H9 (cell line): ENCODE measurements at regions not wholly inside any gene's neighbourhood (a gene's known extent, or its start where the extent isn't known, plus 50 kb on each side); places are given as distances from the start of the nearest gene placed in this dataset.

Source experiments
- DNase-seq: peaks from one replicate; pipeline ENCODE4 v3.0.0-alpha.2; 2017
- H2AFZ ChIP-seq: one replicate; pipeline ENCODE4 v1.6.1; 2013; ENCODE audit warnings: mild to moderate bottlenecking, low read length, control low read depth, moderate library complexity
- H2AK5ac ChIP-seq: 2 replicates; pipeline ENCODE4 v1.6.1; 2013; ENCODE audit warnings: low read length, control low read depth, mixed read lengths; ENCODE audit not compliant: insufficient read length
- H2BK120ac ChIP-seq: one replicate; pipeline ENCODE4 v1.6.1; 2013; ENCODE audit warnings: low read depth, mild to moderate bottlenecking, low read length, control low read depth, inconsistent platforms; ENCODE audit not compliant: poor library complexity, severe bottlenecking
- H2BK12ac ChIP-seq: 2 replicates; pipeline ENCODE4 v1.6.1; 2013; ENCODE audit warnings: low read length, control low read depth, mixed read lengths, low read depth; ENCODE audit not compliant: insufficient read length
- H2BK15ac ChIP-seq: 2 replicates; pipeline ENCODE4 v1.6.1; 2013; ENCODE audit warnings: low read depth, low read length, control low read depth
- H2BK20ac ChIP-seq: one replicate; pipeline ENCODE4 v1.6.1; 2013; ENCODE audit warnings: low read depth, mild to moderate bottlenecking, low read length, control low read depth, inconsistent platforms; ENCODE audit not compliant: poor library complexity, severe bottlenecking
- H2BK5ac ChIP-seq: 2 replicates; pipeline ENCODE4 v1.6.1; 2013; ENCODE audit warnings: low read length, control low read depth, mixed read lengths; ENCODE audit not compliant: insufficient read length
- H3K14ac ChIP-seq: 2 replicates; pipeline ENCODE4 v1.6.1; 2013; ENCODE audit warnings: low read length, control low read depth; ENCODE audit not compliant: insufficient read depth
- H3K18ac ChIP-seq: 2 replicates; pipeline ENCODE4 v1.6.1; 2013; ENCODE audit warnings: low read depth, mild to moderate bottlenecking, mixed read lengths, low read length, control low read depth; ENCODE audit not compliant: insufficient read length
- H3K23ac ChIP-seq: 2 replicates; pipeline ENCODE4 v1.6.1; 2013; ENCODE audit warnings: low read length, control low read depth, mixed read lengths, low read depth; ENCODE audit not compliant: insufficient read length
- H3K23me2 ChIP-seq: 2 replicates; pipeline ENCODE4 v1.6.1; 2013; ENCODE audit warnings: low read depth, mild to moderate bottlenecking, mixed read lengths, low read length, control low read depth; ENCODE audit not compliant: insufficient read length, poor library complexity, severe bottlenecking
- H3K27ac ChIP-seq: 2 replicates; pipeline ENCODE4 v1.5.1; 2013; ENCODE audit warnings: low read length, control low read depth, mixed read lengths, low read depth; ENCODE audit not compliant: insufficient read length
- H3K27me3 ChIP-seq: 2 replicates; pipeline ENCODE4 v1.6.1; 2013; ENCODE audit warnings: low read length, control low read depth, inconsistent platforms; ENCODE audit not compliant: insufficient read depth
- H3K4ac ChIP-seq: 2 replicates; pipeline ENCODE4 v1.6.1; 2013; ENCODE audit warnings: low read depth, mild to moderate bottlenecking, control low read depth, inconsistent platforms, low read length, moderate library complexity
- H3K4me1 ChIP-seq: 2 replicates; pipeline ENCODE4 v1.6.1; 2013; ENCODE audit warnings: low read length, control low read depth, inconsistent platforms; ENCODE audit not compliant: insufficient read depth
- H3K4me2 ChIP-seq: 2 replicates; pipeline ENCODE4 v1.6.1; 2013; ENCODE audit warnings: low read length, control low read depth, mixed read lengths; ENCODE audit not compliant: insufficient read length, insufficient read depth
- H3K56ac ChIP-seq: 2 replicates; pipeline ENCODE4 v1.6.1; 2013; ENCODE audit warnings: low read depth, mild to moderate bottlenecking, mixed read lengths, low read length, control low read depth; ENCODE audit not compliant: insufficient read length
- H3K79me1 ChIP-seq: 2 replicates; pipeline ENCODE4 v1.6.1; 2013; ENCODE audit warnings: low read depth, mild to moderate bottlenecking, moderate library complexity, low read length, control low read depth, inconsistent platforms; ENCODE audit not compliant: insufficient read depth, poor library complexity, severe bottlenecking
- H3K79me2 ChIP-seq: 2 replicates; pipeline ENCODE4 v1.6.1; 2013; ENCODE audit warnings: low read length, control low read depth, inconsistent platforms; ENCODE audit not compliant: insufficient read depth
- H3K9ac ChIP-seq: 2 replicates; pipeline ENCODE4 v1.6.1; 2013; ENCODE audit warnings: low read length, control low read depth, mixed read lengths; ENCODE audit not compliant: insufficient read length; ENCODE audit errors: extremely low read depth
- H3K9me3 ChIP-seq: one replicate; pipeline ENCODE4 v1.6.1; 2013; ENCODE audit warnings: low read depth, low read length, inconsistent platforms; ENCODE audit not compliant: control insufficient read depth
- H3T11ph ChIP-seq: one replicate; pipeline ENCODE4 v1.6.1; 2013; ENCODE audit warnings: mild to moderate bottlenecking, low read length, control low read depth, inconsistent platforms
- H4K20me1 ChIP-seq: one replicate; pipeline ENCODE4 v1.6.1; 2013; ENCODE audit not compliant: control insufficient read depth, insufficient read length, insufficient read depth
- H4K5ac ChIP-seq: 2 replicates; pipeline ENCODE4 v1.6.1; 2013; ENCODE audit warnings: low read depth, mild to moderate bottlenecking, mixed read lengths, low read length, control low read depth; ENCODE audit not compliant: insufficient read length
- H4K8ac ChIP-seq: replicated peaks from 2 replicates; pipeline ENCODE4 v1.6.1; 2013; ENCODE audit warnings: low read length, control low read depth, mixed read lengths, low read depth; ENCODE audit not compliant: insufficient read length
- H4K91ac ChIP-seq: 2 replicates; pipeline ENCODE4 v1.6.1; 2013; ENCODE audit warnings: low read depth, mild to moderate bottlenecking, moderate library complexity, mixed read lengths, low read length, control low read depth; ENCODE audit not compliant: insufficient read length
- H3K27ac Mint-ChIP-seq, 3 experiments: 2 replicates in 2 of 3; 3 replicates in 1 of 3; pipeline ENCODE4 v1.8.0; 2020 to 2021; ENCODE audit warnings: mixed read lengths in 3 of 3, mild to moderate bottlenecking in 1 of 3, moderate library complexity in 1 of 3
- H3K27me3 Mint-ChIP-seq: 2 replicates; pipeline ENCODE4 v1.8.0; 2021; ENCODE audit warnings: low read depth, mild to moderate bottlenecking, moderate library complexity, mixed read lengths
- H3K36me3 Mint-ChIP-seq, 3 experiments: 2 replicates in 2 of 3; 3 replicates in 1 of 3; pipeline ENCODE4 v1.8.0; 2020 to 2021; ENCODE audit warnings: low read depth in 3 of 3, mixed read lengths in 3 of 3; ENCODE audit not compliant: insufficient read depth in 1 of 3
- H3K4me1 Mint-ChIP-seq, 2 experiments: 2 replicates each; pipeline ENCODE4 v1.8.0; 2020; ENCODE audit warnings: mixed read lengths in 2 of 2
- H3K4me3 Mint-ChIP-seq, 2 experiments: 2 replicates in 1 of 2; 3 replicates in 1 of 2; pipeline ENCODE4 v1.8.0; 2020 to 2021; ENCODE audit warnings: mild to moderate bottlenecking in 2 of 2, mixed read lengths in 2 of 2, moderate library complexity in 1 of 2
- H3K9me3 Mint-ChIP-seq, 2 experiments: 2 replicates in 1 of 2; 3 replicates in 1 of 2; pipeline ENCODE4 v1.8.0; 2020; ENCODE audit warnings: mild to moderate bottlenecking in 2 of 2, mixed read lengths in 2 of 2, moderate library complexity in 1 of 2
- CTCF ChIP-seq: fragments of 200-600 bp; sonication (generic); conservative IDR thresholded peaks from 3 replicates; pipeline ENCODE4 v1.8.0; 2021; ENCODE audit warnings: antibody characterized with exemption, mild to moderate bottlenecking
- WGBS: extraction: QIAGEN DNeasy Blood & Tissue Kit; methylation state at CpG from one replicate; pipeline ENCODE4 v1.1.7; 2013; ENCODE audit warnings: missing lambda C conversion rate, low lambda C conversion rate, mixed read lengths; ENCODE audit not compliant: insufficient read length; ENCODE audit errors: extremely low coverage; 5-methylcytosine and 5-hydroxymethylcytosine counted together

- Histone ChIP-seq H3K4me1 (no peaks in the 10 kb centered on the region), H3K79me2 (no peaks in the 10 kb centered on the region), H3K4me2 (no peak overlapping the region), H3K79me1 (no peaks in the 10 kb centered on the region), H3K4ac (no peak overlapping the region), H3K23me2 (no peaks in the 10 kb centered on the region), H3K9ac (no peak overlapping the region), H2BK5ac (no peak overlapping the region), H4K20me1 (no peaks in the 10 kb centered on the region), H2BK120ac (no peak overlapping the region), H2BK12ac (no peak overlapping the region), H2AK5ac (no peak overlapping the region), H4K91ac (no peak overlapping the region), H3K18ac (no peak overlapping the region), H3K27me3 (no peaks in the 10 kb centered on the region), H4K5ac (no peak overlapping the region), H4K8ac (no peak overlapping the region), H3T11ph (no peak overlapping the region), H2AFZ (no peak overlapping the region), H3K9me3 (peaks cover 5% of the 10 kb centered on the region), H3K56ac (no peak overlapping the region), H2BK20ac (no peak overlapping the region), H3K14ac (no peak overlapping the region), H3K23ac (no peak overlapping the region), H2BK15ac (no peak overlapping the region), H3K27ac (no peak overlapping the region)
- TF ChIP-seq CTCF: no peak
- no peak for DNase-seq
- Mint-ChIP-seq H3K36me3 (peaks cover 2 to 14% (median 10%) of the 10 kb centered on the region in 3 experiments; a peak in 5 of 7 replicates), H3K27ac (no peak overlapping the region), H3K9me3 (peaks cover 14 to 16% of the 10 kb centered on the region in 2 experiments; a peak in 4 of 5 replicates), H3K4me1 (peaks cover 0 to 5% of the 10 kb centered on the region in 2 experiments; a peak in 1 of 4 replicates), H3K27me3 (peaks cover 21% of the 10 kb centered on the region), H3K4me3 (no peak overlapping the region)
- WGBS: no CpG with 5 or more reads among the region's 1 CpG
Measured at GRCh38 chr1:5369223-5369622, 623.0 kb downstream of the NPHP4 start.
